Loucy (cell line): ENCODE measurements at regions not wholly inside any gene's neighbourhood (a gene's known extent, or its start where the extent isn't known, plus 50 kb on each side); places are given as distances from the start of the nearest gene placed in this dataset.
"Not testable (repeated sequence)": the region's sequence is repeated elsewhere in the genome, so short reads cannot be mapped to it uniquely, and the experiment has no call there.

Experiments
- CTCF ChIP-seq: fragments of 200-600 bp; sonication (generic); conservative IDR thresholded peaks from 2 replicates; pipeline ENCODE4 v1.5.1; 2014; ENCODE audit warnings: mild to moderate bottlenecking, antibody characterized with exemption, low read length
- EZH2phosphoT487 ChIP-seq: fragments of 200-600 bp; IDR thresholded peaks from 2 replicates; pipeline ENCODE4 v1.6.1; 2018; ENCODE audit warnings: antibody characterized with exemption, mild to moderate bottlenecking, moderate library complexity, borderline replicate concordance

DNA sequence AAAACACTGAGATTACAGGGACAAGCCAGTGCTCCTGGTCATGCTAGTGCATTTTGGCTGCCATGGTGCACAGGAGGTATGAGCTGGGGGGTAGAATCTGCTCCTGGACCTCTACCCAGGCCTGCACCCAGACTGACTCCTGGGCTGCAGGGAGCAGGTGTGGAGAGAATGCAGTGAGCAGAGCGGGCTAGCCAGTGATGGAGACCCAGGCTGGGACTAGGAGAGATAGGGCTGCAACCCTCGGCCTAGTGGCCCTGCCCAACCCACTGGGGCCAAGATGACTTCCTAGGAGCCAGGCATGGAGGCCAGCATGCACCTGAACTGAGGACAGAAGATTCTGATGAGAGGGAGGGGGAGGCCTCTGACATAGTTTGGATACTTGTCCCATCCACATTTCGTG, 55.9 kb upstream of the CSPG4 start:
- not testable (repeated sequence) for TF ChIP-seq CTCF, EZH2phosphoT487
